Uterus (tissue), 2 donors: ENCODE measurements at regions not wholly inside any gene's neighbourhood (a gene's known extent, or its start where the extent isn't known, plus 50 kb on each side); places are given as distances from the start of the nearest gene placed in this dataset.

Source experiments
- POLR2A ChIP-seq, 2 donors: fragments of 450-650 bp; IDR thresholded peaks; one replicate each; pipeline ENCODE4 v1.6.1; 2016; ENCODE audit warnings: antibody characterized with exemption in 2 of 2, mild to moderate bottlenecking in 1 of 2, moderate library complexity in 1 of 2
- TF ChIP-seq, protein P1 (sequence below), 4 experiments: fragments of 200-600 bp in 2 of 4; fragments of 450-650 bp in 2 of 4; sonication (generic) in 2 of 4; IDR thresholded peaks; one replicate each; pipeline ENCODE4 v1.5.1; 2016 to 2019; ENCODE audit warnings: antibody characterized with exemption in 4 of 4, mild to moderate bottlenecking in 2 of 4, moderate library complexity in 1 of 4

DNA sequence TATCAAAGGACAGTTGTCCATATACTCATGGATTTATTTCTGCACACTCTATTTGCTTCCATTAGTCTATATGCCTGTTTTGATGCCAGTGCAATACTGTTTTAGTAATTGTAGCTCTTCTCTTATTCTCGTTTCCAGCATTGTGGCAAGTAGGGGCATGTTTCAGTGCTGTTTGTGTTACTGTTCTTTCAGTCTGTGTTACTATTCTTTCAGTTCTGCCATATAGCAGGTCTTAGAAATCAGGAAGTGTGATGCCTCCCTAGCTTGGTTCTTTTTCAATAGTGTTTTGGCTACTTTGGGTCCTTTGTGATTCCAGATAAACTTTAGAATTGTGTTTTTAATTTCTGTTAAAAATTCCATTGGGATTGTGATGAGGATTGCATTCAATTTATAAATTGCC is 180.5 kb upstream of the PTPRD start:
- TF ChIP-seq, protein P1, sequence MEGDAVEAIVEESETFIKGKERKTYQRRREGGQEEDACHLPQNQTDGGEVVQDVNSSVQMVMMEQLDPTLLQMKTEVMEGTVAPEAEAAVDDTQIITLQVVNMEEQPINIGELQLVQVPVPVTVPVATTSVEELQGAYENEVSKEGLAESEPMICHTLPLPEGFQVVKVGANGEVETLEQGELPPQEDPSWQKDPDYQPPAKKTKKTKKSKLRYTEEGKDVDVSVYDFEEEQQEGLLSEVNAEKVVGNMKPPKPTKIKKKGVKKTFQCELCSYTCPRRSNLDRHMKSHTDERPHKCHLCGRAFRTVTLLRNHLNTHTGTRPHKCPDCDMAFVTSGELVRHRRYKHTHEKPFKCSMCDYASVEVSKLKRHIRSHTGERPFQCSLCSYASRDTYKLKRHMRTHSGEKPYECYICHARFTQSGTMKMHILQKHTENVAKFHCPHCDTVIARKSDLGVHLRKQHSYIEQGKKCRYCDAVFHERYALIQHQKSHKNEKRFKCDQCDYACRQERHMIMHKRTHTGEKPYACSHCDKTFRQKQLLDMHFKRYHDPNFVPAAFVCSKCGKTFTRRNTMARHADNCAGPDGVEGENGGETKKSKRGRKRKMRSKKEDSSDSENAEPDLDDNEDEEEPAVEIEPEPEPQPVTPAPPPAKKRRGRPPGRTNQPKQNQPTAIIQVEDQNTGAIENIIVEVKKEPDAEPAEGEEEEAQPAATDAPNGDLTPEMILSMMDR (IDR thresholded peaks at IDR 0.05): no peak
- TF ChIP-seq POLR2A (IDR thresholded peaks at IDR 0.05): no peak
